A549 (cell line): ENCODE measurements at regions not wholly inside any gene's neighbourhood (a gene's known extent, or its start where the extent isn't known, plus 50 kb on each side); places are given as distances from the start of the nearest gene placed in this dataset.

Experiments
- ATAC-seq, 2 experiments: fragments of 200-7000 bp in 1 of 2; fragments of >200 bp in 1 of 2; cut with Nextera tagmentation in 1 of 2; cut with Tn5 transposase in 1 of 2; 3 replicates each; pipeline versions ENCODE4 v1.8.0 to v1.9.1; 2018 to 2020; ENCODE audit warnings: mild to moderate bottlenecking in 1 of 2, moderate library complexity in 1 of 2
- CTCF ChIA-PET: fragments of 300-600 bp; sonication (Branson Sonifier 250); formaldehyde crosslinking; extraction: SDS; loops from one replicate; lab custom pipeline; 2021; ENCODE audit warnings: antibody characterized with exemption, inconsistent platforms; lab: Yijun Ruan, JAX
- POLR2A ChIA-PET: fragments of 350-600 bp; formaldehyde crosslinking; extraction: SDS; loops from one replicate; lab custom pipeline; 2021; ENCODE audit warnings: antibody characterized with exemption, inconsistent platforms; lab: Yijun Ruan, JAX
- DNase-seq, 2 experiments: peaks; one replicate each; pipeline versions ENCODE4 v3.0.0 to v3.0.0-alpha.2; 2011 to 2016; ENCODE audit warnings: low read depth in 1 of 2, low spot score in 1 of 2
- FAIRE-seq: peaks from 2 replicates; lab custom pipeline; 2011; peaks lifted over from hg19 to GRCh38; lab: Jason Lieb, UNC
- H3K27ac ChIP-seq, 2 experiments: fragments of >200 bp; sonication (Bioruptor Twin); formaldehyde crosslinking; 3 replicates each; pipeline ENCODE4 v1.5.1; 2016 to 2017
- H3K4me1 ChIP-seq: fragments of >200 bp; sonication (Bioruptor Twin); formaldehyde crosslinking; 3 replicates; pipeline ENCODE4 v1.6.1; 2016
- H3K4me2 ChIP-seq: fragments of >200 bp; sonication (Bioruptor Twin); formaldehyde crosslinking; 3 replicates; pipeline ENCODE4 v1.6.1; 2016
- H3K4me3 ChIP-seq: fragments of >200 bp; sonication (Bioruptor Twin); formaldehyde crosslinking; 3 replicates; pipeline ENCODE4 v1.5.1; 2016
- H3K9me3 ChIP-seq: fragments of >200 bp; sonication (Bioruptor Twin); formaldehyde crosslinking; 3 replicates; pipeline ENCODE4 v1.6.1; 2016
- ELK1 ChIP-seq: fragments of 150-350 bp; IDR thresholded peaks from 2 replicates; pipeline ENCODE4 v1.6.1; 2014; ENCODE audit warnings: low read depth, mild to moderate bottlenecking, low read length
- EP300 ChIP-seq, 2 experiments: fragments of >200 bp; sonication (Bioruptor Twin); formaldehyde crosslinking; IDR thresholded peaks; 2 replicates in 1 of 2; 3 replicates in 1 of 2; pipeline ENCODE4 v1.6.1; 2016 to 2017
- FOXS1 ChIP-seq: fragments of 250-450 bp; sonication (Bioruptor Pico); IDR thresholded peaks from 2 replicates; pipeline ENCODE4 v1.5.0; 2020; ENCODE audit warnings: mild to moderate bottlenecking, moderate library complexity
- GATA3 ChIP-seq: IDR thresholded peaks from 2 replicates; pipeline ENCODE4 v1.6.1; 2012; ENCODE audit warnings: borderline replicate concordance
- HDAC2 ChIP-seq: fragments of 200-600 bp; sonication (generic); IDR thresholded peaks from 2 replicates; pipeline ENCODE4 v1.6.1; 2016
- HOXA7 ChIP-seq: fragments of 250-450 bp; sonication (Bioruptor Pico); IDR thresholded peaks from 2 replicates; pipeline ENCODE4 v1.5.0; 2020; ENCODE audit warnings: mild to moderate bottlenecking, moderate library complexity
- HOXB13 ChIP-seq: fragments of 250-450 bp; sonication (Bioruptor Pico); IDR thresholded peaks from 2 replicates; pipeline ENCODE4 v1.5.0; 2020; ENCODE audit warnings: low read depth, mild to moderate bottlenecking, moderate library complexity
- JUN ChIP-seq, 2 experiments: fragments of >200 bp; sonication (Bioruptor Twin); formaldehyde crosslinking; IDR thresholded peaks; 2 replicates in 1 of 2; 3 replicates in 1 of 2; pipeline ENCODE4 v1.6.1; 2016 to 2017
- JUNB ChIP-seq: fragments of >200 bp; sonication (Bioruptor Twin); formaldehyde crosslinking; IDR thresholded peaks from 2 replicates; pipeline ENCODE4 v1.6.1; 2016
- POLR2A ChIP-seq: IDR thresholded peaks from 2 replicates; pipeline ENCODE4 v1.6.1; 2012; ENCODE audit warnings: mild to moderate bottlenecking, low read length
- POLR2AphosphoS2 ChIP-seq: conservative IDR thresholded peaks from 2 replicates; pipeline ENCODE4 v1.6.1; 2012; ENCODE audit warnings: low read length, improper control_type of control experiment, inconsistent platforms
- RCOR1 ChIP-seq: fragments of 150-350 bp; IDR thresholded peaks from 2 replicates; pipeline ENCODE4 v1.6.1; 2014; ENCODE audit warnings: antibody characterized with exemption, low read length, low read depth
- REST ChIP-seq: fragments of 200-600 bp; sonication (generic); IDR thresholded peaks from 2 replicates; pipeline ENCODE4 v1.6.1; 2016; ENCODE audit warnings: antibody characterized with exemption, mild to moderate bottlenecking, moderate library complexity
- RFX5 ChIP-seq: fragments of 450-650 bp; IDR thresholded peaks from 2 replicates; pipeline ENCODE4 v1.7.1; 2014; ENCODE audit warnings: antibody characterized with exemption, mild to moderate bottlenecking, moderate library complexity
- RNF2 ChIP-seq: fragments of 200-600 bp; sonication (generic); IDR thresholded peaks from 2 replicates; pipeline ENCODE4 v1.6.1; 2016; ENCODE audit warnings: low read depth, mild to moderate bottlenecking, antibody characterized with exemption, moderate library complexity, borderline replicate concordance
- SREBF2 ChIP-seq: fragments of 450-650 bp; IDR thresholded peaks from 2 replicates; pipeline ENCODE4 v1.6.1; 2014; ENCODE audit warnings: mild to moderate bottlenecking, moderate library complexity
- USF2 ChIP-seq: fragments of 450-650 bp; IDR thresholded peaks from 2 replicates; pipeline ENCODE4 v1.6.1; 2014; ENCODE audit warnings: antibody characterized with exemption
- ZSCAN20 ChIP-seq: fragments of 250-450 bp; sonication (Bioruptor Pico); IDR thresholded peaks from 2 replicates; pipeline ENCODE4 v1.8.0; 2022; ENCODE audit warnings: mild to moderate bottlenecking, moderate library complexity
- WGBS: methylation state at CpG from one replicate; pipeline ENCODE4 v1.1.6; 2017; ENCODE audit errors: missing lambda C conversion rate; 5-methylcytosine and 5-hydroxymethylcytosine counted together

GRCh38 chr18:78607784-78608183 is 371.8 kb upstream of the SALL3 start:
- no peak for TF ChIP-seq EP300 (IDR thresholded peaks at IDR 0.05)
- POLR2A ChIA-PET = no interaction called here
- no peak for ATAC-seq
- no peak for FAIRE-seq
- Histone ChIP-seq H3K4me2 (no peak overlapping the region), H3K4me3 (no peak overlapping the region), H3K9me3 (no peaks in the 10 kb centered on the region), H3K27ac (no peak overlapping the region), H3K4me1 (no peaks in the 10 kb centered on the region)
- CTCF ChIA-PET = no interaction called here
- DNase-seq = no peak
- WGBS = 24% methylated on average over 13 of the region's 15 CpGs

GRCh38 chr18:78610179-78610578 is 369.4 kb upstream of the SALL3 start:
- TF ChIP-seq SREBF2 (no peak), GATA3 (no peak), JUN (IDR thresholded peaks at IDR 0.05) (no peak), ELK1 (no peak), ZSCAN20 (CRISPR knock-in tag) (no peak)
- TF ChIP-seq, all 56 proteins: peak for 0
- CTCF ChIA-PET = no interaction called here
- Histone ChIP-seq H3K4me3 (no peak overlapping the region), H3K27ac (no peak overlapping the region), H3K9me3 (no peaks in the 10 kb centered on the region), H3K4me1 (no peaks in the 10 kb centered on the region), H3K4me2 (no peak overlapping the region)
- FAIRE-seq (no peak), DNase-seq (no peak), ATAC-seq (no peak)
- POLR2A ChIA-PET = no interaction called here
- WGBS = 0% methylated on average over 3 of the region's 12 CpGs

- H3K4me2 ChIP-seq = no peak overlapping the region
- no peak overlapping the region for H3K4me3 ChIP-seq
- H3K27ac ChIP-seq = no peak overlapping the region
- ATAC-seq (no peak), DNase-seq (no peak), FAIRE-seq (no peak)
- no peaks in the 10 kb centered on the region for H3K9me3 ChIP-seq
- no peaks in the 10 kb centered on the region for H3K4me1 ChIP-seq
- 35% methylated on average over 15 of the region's 16 CpGs for WGBS
- ChIA-PET POLR2A (no interaction called here), CTCF (no interaction called here)
- no peak for TF ChIP-seq RCOR1
- TF ChIP-seq USF2 = no peak
- TF ChIP-seq POLR2AphosphoS2 = no peak
- TF ChIP-seq RFX5 = no peak
- no peak for TF ChIP-seq HOXB13 (CRISPR knock-in tag)
- TF ChIP-seq HOXA7 = no peak
- no peak for TF ChIP-seq RNF2
Measured at GRCh38 chr18:78611201-78611800, 368.3 kb upstream of the SALL3 start.

GRCh38 chr18:78611869-78612268 is 367.7 kb upstream of the SALL3 start:
- no peak overlapping the region for H3K27ac ChIP-seq
- no peak overlapping the region for H3K4me2 ChIP-seq
- no peak for TF ChIP-seq HOXB13 (CRISPR knock-in tag)
- TF ChIP-seq FOXS1 (CRISPR knock-in tag) = no peak
- TF ChIP-seq REST = no peak
- no peak for TF ChIP-seq HDAC2
- no peak for TF ChIP-seq JUNB
- no peak for TF ChIP-seq POLR2A
- TF ChIP-seq, all 56 proteins: peak for 0
- 62% methylated on average over 13 of the region's 14 CpGs for WGBS
- ATAC-seq (no peak), DNase-seq (no peak), FAIRE-seq (no peak)
- no peaks in the 10 kb centered on the region for H3K4me1 ChIP-seq
- H3K4me3 ChIP-seq = no peak overlapping the region
- no peaks in the 10 kb centered on the region for H3K9me3 ChIP-seq
- POLR2A ChIA-PET = no interaction called here
- CTCF ChIA-PET = no interaction called here
